GM12872 (cell line): ENCODE measurements at regions not wholly inside any gene's neighbourhood (a gene's known extent, or its start where the extent isn't known, plus 50 kb on each side); places are given as distances from the start of the nearest gene placed in this dataset.

ENCODE experiments used
- CTCF ChIP-seq: IDR thresholded peaks from 3 replicates; pipeline ENCODE4 v1.5.1; 2011; ENCODE audit warnings: low read depth, mild to moderate bottlenecking, low read length, moderate library complexity; ENCODE audit not compliant: insufficient read depth

GRCh38 chr10:78278058-78278404 is 244.4 kb downstream of the RPS24 start:
- TF ChIP-seq CTCF: no peak

DNA sequence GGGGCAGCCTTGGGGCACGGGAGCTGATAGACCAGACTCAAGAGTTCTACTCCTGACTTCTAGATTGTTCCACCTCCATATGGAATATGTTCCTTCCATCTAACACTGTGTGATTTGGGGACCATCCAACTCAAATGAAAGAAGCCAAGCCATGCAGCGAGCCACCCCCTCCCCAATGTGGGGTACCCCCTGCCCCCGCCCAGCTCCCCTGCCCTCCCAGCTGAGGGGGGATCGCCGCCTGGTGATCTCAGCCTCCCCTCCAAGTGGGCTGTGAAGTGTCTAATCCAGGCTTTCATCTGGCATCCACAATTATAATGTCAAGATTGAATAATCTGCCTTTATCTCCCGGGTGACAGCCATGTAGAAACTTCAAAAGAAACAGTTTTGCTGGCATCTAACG is 246.1 kb downstream of the RPS24 start:
- TF ChIP-seq CTCF: no peak

DNA sequence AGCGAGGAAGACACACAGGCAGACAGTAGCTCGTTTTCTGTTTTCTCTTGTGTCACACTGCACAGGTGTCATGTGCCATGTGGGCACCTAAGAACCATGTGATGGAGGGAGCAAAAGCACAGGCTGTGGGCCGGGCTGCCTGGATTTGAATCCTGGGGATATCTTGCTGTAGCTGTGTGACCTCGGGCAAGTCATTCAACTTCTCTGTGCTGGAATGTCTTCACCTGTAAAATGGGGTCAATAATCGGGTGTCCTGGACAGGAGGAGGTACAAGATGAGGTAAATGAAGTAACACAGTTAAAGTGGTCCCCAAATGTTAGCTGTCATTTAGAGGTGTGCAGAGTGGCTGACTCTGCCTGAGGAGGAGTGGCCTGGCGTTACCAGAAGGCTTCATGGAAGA is 246.9 kb downstream of the RPS24 start:
- TF ChIP-seq CTCF: no peak

GRCh38 chr10:78281627-78282026 is 248.0 kb downstream of the RPS24 start:
- no peak for TF ChIP-seq CTCF

DNA sequence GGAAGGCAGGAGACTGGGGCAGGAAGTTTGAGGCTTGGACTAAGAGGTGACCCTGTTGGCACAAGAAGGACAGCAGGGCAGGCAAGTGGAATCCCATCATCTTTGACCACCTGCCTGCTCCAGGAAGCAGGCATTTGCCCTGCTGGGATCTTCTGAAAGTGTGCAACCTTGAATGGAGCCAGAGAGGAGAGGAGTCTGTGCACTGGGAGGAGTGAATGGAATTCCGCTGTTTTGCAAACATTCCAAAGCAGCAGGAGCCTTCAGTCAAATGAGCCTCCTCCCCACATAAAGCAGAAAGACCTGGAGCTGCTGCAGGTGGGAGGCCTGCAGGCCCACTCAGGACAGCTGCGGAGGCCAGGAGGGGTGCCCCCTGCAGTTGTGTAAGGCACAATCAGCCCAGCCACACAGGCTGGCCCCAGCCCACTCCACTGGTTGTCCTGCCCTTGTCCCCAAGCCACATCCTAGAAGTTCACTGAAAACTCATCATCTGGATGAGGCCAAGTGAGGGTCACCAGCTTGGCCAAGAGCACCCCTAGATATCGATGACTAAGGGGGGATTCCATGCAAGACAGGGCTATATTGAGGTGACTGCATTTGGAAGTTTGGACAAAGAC is 249.5 kb downstream of the RPS24 start:
- no peak for TF ChIP-seq CTCF

GRCh38 chr10:78284381-78284780 is 250.7 kb downstream of the RPS24 start:
- TF ChIP-seq CTCF: no peak

DNA sequence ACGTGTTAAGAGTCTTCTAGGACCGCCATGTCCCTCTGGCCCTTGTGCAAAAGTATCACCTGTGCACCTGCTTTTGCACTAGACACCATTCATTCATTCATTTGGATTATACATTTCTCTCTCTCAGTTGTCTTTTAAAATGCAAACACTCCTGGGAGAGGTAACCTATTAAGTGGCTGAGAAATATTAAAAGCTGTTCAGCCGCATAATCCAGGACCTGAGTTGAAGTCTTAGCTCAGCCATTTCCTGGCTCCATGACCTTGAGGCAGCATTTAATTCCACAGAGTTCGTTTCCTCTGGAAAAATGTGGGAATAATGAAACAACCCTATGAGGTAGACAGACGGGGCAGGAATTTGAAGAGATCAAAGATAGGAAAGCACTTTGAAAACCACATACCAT is 251.6 kb downstream of the RPS24 start:
- no peak for TF ChIP-seq CTCF
